ENCODE measurements at regions not wholly inside any gene's neighbourhood (a gene's known extent, or its start where the extent isn't known, plus 50 kb on each side); places are given as distances from the start of the nearest gene placed in this dataset.

DNA sequence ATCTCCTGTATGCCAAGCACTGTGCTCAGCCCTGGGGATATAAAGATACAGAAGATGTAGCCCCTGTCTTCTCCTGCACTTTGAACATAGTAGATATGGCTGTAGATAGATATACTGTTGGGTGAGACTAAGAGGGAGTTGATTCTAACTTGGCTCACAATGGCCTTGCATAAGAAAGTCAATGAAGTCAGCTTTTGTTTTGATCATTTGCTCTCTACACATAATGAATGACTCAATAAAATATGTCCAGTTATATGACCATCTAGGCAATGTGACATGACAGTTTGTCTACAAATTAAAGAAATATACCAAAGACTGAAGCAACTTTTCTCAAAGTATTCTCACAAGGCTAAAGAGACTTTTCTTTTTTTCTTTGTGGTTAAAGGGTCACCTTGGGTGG, 147.6 kb upstream of the DIPK2B start:
- DNase-seq, result no peak

DNA sequence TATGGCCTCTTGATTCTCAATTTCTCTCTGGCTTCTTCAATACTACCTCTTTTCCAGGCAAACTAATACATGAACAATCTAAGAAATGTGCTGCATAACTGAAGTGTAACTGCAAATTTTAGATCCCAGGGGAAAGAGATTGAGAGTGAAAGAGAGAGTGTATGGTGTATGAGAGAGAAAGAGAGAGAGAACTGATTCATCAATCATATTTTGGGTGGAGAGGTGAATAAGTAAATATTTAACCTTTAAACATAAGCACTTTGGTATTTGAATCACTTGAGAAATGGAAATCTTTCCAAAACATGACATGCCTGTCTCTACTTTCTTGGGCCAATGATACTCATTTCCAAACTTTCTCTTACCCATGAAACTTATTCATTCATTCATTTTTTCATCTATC, 147.2 kb upstream of the DIPK2B start:
- no peak for DNase-seq

DNA sequence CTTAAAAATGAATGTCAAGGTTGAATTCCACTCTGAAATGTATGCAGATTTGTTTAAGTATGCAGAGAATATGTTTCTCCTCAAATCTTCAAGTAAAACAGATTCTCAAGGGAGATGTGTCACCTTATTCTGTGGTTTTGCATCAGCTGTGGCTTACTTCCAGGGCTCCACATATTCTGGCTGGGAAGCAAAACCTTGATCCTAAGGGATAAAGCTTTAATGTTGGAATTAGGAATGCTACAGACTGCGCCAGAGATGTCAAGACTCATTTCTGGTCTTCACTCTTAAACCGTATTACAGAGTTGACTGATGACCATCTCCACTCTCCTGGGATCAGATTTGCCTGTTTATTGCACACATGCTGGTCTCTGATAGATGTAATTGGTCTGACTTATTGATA, 143.9 kb upstream of the DIPK2B start:
- no peak for DNase-seq

DNA sequence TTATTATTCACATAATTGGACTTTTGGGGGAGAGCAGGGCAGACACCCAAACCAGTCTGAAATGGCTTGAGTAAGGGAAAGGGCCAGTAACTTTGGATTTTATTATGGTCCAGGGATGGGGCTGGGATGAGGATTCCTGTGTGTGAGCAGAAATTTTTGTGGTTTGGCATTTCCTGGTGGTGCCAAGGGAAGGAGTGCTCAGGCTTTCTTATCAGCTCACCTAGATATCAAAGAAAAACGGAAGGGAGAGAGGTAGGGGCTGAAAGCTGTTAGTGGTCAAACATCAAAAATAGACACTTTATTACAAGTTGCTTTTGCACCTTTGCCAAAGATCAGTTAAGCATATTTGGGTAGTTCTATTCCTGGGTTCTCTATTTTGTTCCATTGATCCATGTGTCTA, 128.5 kb upstream of the DIPK2B start:
- DNase-seq, result no peak

DNA sequence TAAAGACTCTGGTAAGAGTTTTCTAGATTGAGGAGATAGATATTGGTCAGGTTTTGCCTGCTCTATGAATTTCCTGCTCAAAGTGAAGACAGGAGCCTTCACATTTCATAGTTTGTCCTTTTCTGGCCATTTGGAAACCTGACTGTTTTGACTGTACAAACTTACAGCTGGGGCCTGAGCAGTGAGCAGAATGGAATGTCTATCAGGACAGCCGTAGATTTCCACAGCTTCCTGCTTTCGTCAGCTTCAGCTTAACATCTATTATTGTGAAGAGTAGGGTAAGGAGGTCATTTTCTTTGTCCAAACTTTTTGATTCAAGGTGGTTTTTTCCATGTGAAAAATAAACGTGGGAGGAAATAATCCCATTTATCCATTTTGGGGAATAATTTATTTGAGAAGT, 124.3 kb upstream of the DIPK2B start:
- DNase-seq, result no peak

DNA sequence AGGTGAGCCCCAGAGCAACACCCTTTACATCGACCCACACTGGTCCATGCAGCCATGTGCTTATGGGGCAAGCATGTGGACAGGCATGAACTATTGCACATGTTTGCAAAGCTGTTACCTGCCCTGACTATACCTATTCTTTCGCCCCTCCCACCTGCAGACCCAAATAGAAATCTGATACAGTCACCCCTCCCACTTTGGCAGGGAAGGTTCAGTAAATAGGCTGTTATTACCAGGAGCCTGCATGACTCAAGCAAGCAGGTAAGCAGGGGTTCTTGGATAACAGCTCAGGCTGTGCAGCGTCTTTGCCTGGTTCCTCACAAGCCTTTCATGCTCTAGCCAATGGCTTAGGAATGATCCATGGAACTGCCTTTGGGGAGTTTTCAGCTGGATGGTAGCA, 122.7 kb upstream of the DIPK2B start:
- DNase-seq, result no peak

DNA sequence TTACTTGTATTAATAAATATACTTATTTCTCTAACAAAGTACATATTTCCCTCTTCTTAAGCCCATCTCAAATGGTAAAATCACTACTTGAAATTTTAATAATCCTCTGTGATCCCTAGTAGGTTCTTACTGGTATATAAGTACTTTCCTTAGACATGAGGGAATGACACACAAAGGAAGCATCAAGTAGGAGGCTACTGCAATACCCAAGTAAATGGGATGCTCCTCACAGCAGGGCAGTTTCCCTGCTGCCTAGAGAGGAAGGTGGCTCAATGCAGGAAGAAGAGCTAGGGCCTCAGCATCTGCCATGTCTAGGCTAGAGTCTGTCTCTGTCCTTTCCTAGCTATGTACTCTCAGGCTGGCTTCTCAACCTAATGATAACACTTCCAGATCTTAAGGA, 122.1 kb upstream of the DIPK2B start:
- no peak for DNase-seq

DNA sequence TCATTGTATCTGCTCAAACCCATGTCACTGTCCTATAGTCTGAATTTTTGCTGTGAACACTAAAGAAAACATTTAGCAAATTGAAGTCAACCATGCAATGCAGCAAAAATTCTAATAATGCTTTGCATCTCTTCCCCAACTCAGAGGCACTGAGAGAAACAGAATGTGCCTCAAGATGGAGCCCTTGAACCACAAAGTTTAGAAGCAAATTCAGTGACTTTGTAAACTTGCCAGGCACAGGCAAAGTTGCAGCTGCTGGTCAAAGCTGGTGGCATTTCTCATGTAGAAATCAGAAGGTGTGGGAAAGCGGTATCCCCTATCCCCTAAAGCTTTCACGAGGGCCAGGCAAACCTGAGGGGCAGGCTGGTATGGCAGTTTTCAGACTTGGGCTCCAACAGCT, 121.7 kb upstream of the DIPK2B start:
- no peak for DNase-seq

DNA sequence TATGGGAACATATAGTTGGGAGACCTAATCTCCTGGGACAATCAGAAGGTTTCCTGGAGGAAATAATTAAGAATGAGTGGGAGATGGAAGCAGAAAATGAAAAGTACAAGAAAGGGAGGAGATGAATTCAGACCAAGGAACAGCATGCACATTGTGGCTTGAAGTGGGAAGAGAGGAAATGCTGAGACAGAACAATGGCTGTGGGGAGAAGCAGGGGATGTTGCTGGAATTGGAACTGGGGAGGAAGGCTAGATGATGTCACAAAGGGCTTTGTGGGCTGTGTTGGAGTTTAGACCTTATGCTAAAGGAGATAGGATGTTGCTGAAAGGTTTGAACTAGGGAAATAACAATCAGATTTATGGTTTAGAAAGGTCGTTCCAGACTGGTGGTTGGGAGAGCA, 119.5 kb upstream of the DIPK2B start:
- DNase-seq, result no peak

DNA sequence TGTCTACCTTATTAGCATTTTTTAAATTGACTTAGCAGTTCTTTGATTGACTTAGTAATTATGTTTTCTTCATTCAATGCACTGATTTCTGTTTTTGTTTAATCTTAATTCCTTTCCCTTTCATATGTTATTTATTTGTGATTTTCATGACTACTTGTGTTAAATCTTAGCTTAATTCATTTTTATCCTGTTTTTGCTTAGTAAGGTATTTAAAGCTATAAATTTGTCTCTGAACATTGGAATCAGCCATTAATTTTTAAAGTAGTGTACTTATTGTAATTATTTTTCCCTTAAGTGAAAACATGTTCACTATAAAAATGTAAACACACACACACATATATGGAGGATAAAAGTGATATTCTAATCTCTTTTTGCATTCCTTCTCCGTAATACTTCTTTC, 109.1 kb upstream of the DIPK2B start:
- no peak for DNase-seq

DNA sequence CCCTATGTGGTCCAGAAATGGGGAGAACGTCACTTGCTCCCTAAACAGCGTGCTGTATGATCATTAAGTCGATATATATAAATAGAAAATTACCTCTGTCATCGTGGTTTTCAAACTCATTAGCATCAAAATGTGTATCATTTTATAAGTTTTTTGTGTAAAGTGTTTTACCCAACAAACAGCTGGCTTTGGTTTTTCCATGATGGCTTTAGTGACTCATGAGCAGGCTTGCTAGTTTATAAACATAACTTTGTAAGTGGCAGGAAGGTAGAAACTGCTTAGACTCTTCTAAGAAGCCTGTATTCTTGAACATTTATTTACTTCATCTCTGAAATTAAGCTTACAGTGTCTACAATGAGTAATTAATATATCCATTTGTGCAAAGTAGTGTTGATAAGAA, 108.4 kb upstream of the DIPK2B start:
- no peak for DNase-seq

DNA sequence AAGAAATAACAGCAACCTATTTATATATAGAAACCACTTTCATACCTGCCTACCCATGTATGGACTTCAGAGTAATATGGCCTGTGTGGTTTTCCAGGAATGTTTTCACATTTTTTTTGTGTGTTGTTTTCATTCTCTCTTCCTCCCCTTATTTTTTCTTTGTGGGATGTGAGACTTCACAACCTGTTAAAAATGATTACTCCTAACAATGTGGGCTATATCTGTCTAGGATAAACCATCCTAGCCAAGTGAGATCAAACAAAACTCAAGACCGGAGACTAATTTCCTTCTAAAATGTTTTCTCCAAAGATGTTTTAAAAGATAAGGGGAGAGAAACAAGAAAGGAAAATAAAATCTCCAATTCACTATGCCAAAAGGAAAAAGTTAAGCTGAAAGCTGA, 106.1 kb upstream of the DIPK2B start:
- no peak for DNase-seq

DNA sequence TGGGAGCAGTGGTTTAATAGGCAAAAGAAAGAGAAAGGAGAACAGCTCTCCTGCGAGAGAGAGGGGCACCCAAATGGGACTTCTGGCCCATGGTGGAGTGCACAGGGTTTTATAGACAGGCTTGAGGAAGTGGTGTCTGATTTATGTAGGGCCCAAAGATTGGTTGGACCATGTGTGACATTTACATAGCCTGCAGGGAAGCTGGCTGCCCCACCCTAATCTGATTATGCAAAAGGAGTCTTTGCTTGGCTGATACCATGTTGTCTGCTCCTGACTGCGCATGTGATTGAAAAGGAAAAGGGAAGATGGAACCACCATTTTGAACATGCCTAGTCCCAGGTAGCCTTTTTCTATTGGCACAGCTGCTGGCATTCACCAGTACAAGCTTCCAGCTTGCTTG, 100.0 kb upstream of the DIPK2B start:
- DNase-seq, result no peak

DNA sequence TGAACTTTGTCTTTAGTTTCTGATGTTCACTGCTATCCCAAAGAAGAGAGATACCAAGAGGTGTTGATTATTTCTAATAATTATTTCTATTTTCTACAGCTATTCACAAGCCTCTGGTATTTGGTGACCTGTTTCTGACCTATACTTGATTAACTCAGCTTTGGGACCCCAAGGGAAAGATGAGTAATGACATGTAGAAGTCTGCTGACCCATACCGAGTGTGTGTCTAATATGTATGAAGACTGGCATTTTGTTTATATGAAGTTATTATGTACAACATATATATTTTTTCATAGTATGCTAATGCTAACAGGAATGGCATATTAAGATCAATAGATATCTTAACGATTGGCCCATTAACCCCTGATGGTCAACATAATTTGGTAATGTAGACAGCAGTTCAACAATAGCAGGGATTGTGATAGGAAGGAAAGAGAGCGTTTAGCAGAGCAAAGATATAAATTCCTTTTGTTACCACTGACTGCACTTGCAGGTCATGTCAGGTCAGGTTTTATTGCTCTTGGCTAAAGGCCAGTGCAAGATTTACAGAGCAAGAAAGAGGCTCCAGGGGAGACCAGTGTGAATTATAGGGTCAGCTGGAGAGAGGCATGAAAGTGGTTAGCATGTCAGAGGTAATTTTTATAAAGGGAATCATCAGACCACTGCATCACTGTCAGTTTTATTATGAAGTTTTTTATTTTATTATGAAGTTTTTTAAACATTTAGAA, 94.7 kb upstream of the DIPK2B start:
- DNase-seq, result no peak

DNA sequence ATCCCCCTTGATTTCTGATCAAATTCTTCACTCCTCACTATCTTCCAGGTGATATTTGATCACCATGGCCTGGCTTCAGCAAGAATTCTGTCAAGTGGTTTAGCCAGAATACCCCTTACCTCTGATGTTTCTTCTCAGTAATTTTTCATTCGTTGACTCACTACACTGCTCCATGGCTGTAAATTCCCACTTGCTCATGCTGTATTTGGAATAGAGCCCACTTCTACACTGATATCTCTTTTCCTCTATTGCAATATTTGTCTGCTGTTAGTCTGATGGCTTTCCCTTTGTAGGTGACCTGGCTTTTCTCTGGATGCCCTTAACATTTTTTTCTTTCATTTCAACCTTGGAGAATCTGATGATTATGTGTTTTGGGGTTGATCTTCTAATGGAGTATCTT, 73.9 kb upstream of the DIPK2B start:
- DNase-seq, result no peak

DNA sequence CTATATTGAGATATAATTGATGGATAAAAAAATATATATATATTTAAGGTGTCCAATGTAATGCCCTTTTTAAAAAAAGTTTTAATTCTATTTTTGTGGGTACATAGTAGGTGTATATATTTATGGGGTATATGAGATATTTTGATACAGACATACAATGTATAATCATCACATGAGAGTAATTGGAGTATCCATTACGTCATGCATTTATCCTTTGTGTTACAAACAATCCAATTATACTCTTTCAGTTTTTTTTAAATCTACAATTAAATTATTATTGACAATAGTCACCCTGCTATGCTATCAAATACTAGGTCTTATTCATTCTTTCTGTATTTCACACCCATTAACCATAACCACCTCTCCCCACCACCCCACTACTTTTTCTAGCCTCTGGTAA, 66.3 kb upstream of the DIPK2B start:
- DNase-seq, result no peak

DNA sequence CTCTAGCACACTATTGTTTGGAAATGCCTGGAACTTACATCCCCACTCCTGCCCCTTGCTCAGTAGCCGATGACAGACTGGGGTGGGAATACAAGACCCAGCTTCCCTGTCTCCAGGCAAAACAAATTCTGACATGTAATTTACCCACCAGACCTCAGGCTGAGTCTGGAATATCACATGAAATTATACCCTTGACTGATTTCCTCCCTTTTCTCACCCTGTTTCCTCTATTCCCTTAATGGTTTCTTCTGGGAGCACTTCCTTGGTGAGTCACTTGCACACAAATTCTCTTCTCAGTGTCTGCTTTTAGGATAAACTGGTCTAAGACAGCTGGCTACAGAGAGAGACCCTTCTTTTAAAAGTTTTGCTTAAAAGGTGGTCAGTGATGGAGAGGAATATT, 65.8 kb upstream of the DIPK2B start:
- DNase-seq, result no peak

DNA sequence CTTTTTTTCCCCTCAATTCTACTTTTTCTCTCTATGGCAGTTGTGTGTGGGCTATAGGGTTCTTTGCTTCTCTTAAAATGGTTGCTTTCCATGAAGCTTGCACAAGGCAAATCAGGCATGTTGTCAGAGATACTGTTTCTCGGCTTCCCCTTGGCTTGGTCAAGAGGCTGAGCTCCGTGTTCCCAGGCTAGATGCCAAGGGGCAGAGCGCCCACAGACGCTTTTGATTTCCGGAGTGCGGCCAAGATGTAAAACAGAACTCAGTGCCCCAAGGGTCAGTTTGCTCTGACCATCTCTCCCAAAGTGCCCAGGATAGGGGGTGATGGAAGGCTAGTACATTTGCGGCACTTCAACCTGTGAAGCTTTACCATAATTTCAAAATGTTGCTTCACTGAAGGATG, 64.2 kb upstream of the DIPK2B start:
- DNase-seq, result no peak

DNA sequence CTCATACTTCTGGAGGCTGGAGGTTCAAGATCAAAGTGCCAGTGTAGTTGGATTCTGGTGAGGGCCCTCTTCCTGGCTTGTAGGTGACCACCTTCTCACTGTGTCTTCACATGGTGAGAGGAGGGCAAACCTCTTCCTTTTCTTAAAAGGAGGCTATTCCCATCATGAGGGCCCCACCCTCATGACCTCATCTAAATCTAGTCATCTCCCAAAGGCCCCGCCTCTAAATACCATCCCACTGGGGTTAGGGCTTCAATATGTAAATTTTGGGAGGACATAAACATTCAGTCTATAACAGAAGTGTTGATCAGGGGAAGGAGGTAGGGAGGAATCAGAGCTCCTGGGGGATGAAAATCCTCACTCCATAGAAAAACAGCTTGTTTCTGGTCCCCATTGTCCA, 60.8 kb upstream of the DIPK2B start:
- no peak for DNase-seq

DNA sequence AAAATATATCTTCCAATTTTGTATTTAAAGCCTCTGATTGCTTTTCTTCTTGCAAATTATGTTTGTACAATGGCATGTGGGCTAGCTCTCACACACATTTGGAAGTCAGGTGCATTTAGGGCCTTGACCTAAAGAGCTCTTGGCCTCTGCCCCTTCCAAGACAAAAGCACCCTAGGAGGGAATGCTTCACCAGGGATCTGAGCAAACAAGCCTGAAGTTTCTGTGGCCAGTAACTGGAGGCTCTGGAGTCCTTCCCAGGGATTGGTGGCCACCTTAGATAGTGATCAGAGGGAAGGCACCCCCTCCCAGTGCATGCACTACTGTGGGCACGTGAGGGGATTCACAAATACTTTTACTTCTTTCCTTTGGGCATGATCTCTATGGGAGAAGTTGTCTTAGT, 60.3 kb upstream of the DIPK2B start:
- DNase-seq, result no peak

DNA sequence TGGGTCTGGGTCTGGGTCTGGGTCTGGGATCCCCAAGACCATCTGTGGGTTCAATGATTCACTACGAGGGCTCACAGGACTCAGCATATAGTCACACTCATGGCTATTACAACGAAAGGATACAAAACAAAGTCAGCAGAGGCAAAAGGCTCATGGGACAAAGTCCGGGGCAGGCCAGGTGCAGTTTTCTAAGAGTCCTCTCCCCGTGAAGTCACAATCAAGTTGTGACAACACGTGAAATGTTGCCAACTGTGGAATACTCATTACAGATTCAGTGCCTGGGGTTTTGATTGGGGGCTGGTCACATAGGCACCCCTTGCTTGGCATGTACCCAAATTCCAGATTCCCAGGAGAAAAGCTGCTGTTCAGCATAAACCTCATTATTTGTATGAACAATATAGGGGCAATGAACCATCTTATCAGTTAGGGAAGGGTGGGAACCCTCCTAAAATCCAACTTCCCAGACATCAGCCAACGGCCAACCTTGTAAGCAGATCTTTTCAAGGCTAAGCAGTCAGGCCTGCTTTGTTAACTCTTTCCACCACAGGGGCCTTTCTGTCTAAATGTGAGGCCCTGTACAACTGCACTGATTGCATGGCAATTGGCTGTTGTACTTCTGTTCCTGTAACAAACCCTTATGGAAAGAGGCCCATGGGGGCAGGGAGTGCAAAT, 58.2 kb upstream of the DIPK2B start:
- DNase-seq, result no peak
